MCF 10A (cell line): ENCODE measurements at regions not wholly inside any gene's neighbourhood (a gene's known extent, or its start where the extent isn't known, plus 50 kb on each side); places are given as distances from the start of the nearest gene placed in this dataset.
"Not testable (repeated sequence)": the region's sequence is repeated elsewhere in the genome, so short reads cannot be mapped to it uniquely, and the experiment has no call there.

ENCODE experiments used
- BruUV-seq: library from RNA; stranded (reverse); fragments of 400-500 nt; replicated peaks from 2 replicates; lab custom pipeline; 2021; lab: Mats Ljungman, UMichigan
- CTCF ChIA-PET: fragments of 300-600 bp; sonication (Branson Sonifier 250); formaldehyde crosslinking; extraction: SDS; loops from one replicate; lab custom pipeline; 2021; ENCODE audit warnings: antibody characterized with exemption, inconsistent platforms; lab: Yijun Ruan, JAX
- POLR2A ChIA-PET: fragments of 300-600, 350-650 bp; sonication (Branson Sonifier 250); formaldehyde crosslinking; extraction: SDS; loops from one replicate; lab custom pipeline; 2020; ENCODE audit warnings: antibody characterized with exemption, inconsistent platforms; lab: Yijun Ruan, JAX
- DNase-seq: peaks from one replicate; pipeline ENCODE4 v3.0.0-alpha.2; 2018; ENCODE audit not compliant: unreplicated experiment
- H3K27ac Mint-ChIP-seq: one replicate; pipeline ENCODE4 v1.8.0; 2022; ENCODE audit warnings: mild to moderate bottlenecking, low read depth, mixed read lengths; ENCODE audit not compliant: unreplicated experiment
- H3K27me3 Mint-ChIP-seq: one replicate; pipeline ENCODE4 v1.8.0; 2022; ENCODE audit warnings: mixed read lengths; ENCODE audit not compliant: insufficient read depth, unreplicated experiment
- H3K36me3 Mint-ChIP-seq: one replicate; pipeline ENCODE4 v1.8.0; 2022; ENCODE audit warnings: mild to moderate bottlenecking, moderate library complexity, mixed read lengths; ENCODE audit not compliant: insufficient read depth, unreplicated experiment
- H3K4me1 Mint-ChIP-seq: one replicate; pipeline ENCODE4 v1.8.0; 2022; ENCODE audit warnings: mixed read lengths; ENCODE audit not compliant: insufficient read depth, unreplicated experiment
- H3K4me3 Mint-ChIP-seq: one replicate; pipeline ENCODE4 v1.8.0; 2022; ENCODE audit warnings: mild to moderate bottlenecking, moderate library complexity, mixed read lengths; ENCODE audit not compliant: unreplicated experiment
- H3K9me3 Mint-ChIP-seq: one replicate; pipeline ENCODE4 v1.8.0; 2022; ENCODE audit warnings: mixed read lengths; ENCODE audit not compliant: unreplicated experiment
- intact Hi-C: fragments of 100-400 bp; cut with micrococcal nuclease; formaldehyde crosslinking; loops from 2 replicates; pipeline ENCODE4 v1.14.1; 2022
- TF ChIP-seq, protein P1 (sequence below): fragments of 200-600 bp; IDR thresholded peaks from one replicate; pipeline ENCODE4 v1.8.0; 2022; ENCODE audit warnings: antibody characterized with exemption, mild to moderate bottlenecking; ENCODE audit not compliant: unreplicated experiment

DNA sequence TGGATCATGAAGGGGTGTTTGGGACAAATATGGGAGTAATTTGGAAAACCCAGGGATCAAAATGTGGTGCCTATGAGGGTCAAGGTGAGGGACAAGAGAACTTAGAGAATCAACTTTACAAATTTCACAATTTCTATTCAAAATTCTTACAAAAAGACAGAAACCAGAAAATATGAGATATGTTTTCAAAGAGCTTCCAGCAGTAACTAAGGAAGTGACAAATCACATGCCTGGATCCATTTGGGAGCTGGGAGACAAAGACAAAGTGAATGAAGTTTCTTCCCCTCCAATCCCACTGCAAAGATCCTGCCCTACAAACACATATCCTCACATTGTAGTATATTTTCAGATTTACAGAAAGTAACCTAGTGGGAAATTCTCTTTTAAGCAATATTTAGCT lies 235.0 kb upstream of the VLDLR start:
- DNase-seq: no peak
- Mint-ChIP-seq H3K27me3 (peaks cover 21% of the 10 kb centered on the region), H3K4me3 (no peak overlapping the region), H3K36me3 (no peaks in the 10 kb centered on the region), H3K9me3 (no peaks in the 10 kb centered on the region), H3K27ac (no peak overlapping the region), H3K4me1 (peaks cover 6% of the 10 kb centered on the region)
- BruUV-seq: no TSS peak
- TF ChIP-seq, protein P1, sequence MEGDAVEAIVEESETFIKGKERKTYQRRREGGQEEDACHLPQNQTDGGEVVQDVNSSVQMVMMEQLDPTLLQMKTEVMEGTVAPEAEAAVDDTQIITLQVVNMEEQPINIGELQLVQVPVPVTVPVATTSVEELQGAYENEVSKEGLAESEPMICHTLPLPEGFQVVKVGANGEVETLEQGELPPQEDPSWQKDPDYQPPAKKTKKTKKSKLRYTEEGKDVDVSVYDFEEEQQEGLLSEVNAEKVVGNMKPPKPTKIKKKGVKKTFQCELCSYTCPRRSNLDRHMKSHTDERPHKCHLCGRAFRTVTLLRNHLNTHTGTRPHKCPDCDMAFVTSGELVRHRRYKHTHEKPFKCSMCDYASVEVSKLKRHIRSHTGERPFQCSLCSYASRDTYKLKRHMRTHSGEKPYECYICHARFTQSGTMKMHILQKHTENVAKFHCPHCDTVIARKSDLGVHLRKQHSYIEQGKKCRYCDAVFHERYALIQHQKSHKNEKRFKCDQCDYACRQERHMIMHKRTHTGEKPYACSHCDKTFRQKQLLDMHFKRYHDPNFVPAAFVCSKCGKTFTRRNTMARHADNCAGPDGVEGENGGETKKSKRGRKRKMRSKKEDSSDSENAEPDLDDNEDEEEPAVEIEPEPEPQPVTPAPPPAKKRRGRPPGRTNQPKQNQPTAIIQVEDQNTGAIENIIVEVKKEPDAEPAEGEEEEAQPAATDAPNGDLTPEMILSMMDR: no peak
- CTCF ChIA-PET: no interaction called here
- intact Hi-C loops: no loop called here
- POLR2A ChIA-PET: no interaction called here

DNA sequence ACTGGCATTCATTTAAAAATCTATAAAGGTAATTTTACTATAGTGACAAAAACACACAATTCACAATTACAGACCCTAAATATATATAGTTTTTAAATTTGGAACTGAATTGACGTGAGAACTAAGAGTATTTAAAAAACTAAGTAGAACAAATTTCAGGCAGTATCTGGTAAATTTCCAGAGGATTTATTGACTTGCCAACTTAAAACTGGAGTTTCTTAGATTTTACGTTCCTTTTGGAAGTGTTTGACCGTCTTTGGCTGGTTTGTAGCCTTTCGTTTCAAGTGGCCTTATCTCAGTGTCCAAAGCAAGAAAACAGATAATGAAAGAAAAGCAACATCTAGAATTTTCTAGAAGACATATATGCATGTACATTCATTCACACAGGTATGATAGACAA lies 234.4 kb upstream of the VLDLR start:
- H3K4me3 Mint-ChIP-seq: no peak overlapping the region
- BruUV-seq: no TSS peak
- peaks cover 15% of the 10 kb centered on the region for H3K27me3 Mint-ChIP-seq

DNA sequence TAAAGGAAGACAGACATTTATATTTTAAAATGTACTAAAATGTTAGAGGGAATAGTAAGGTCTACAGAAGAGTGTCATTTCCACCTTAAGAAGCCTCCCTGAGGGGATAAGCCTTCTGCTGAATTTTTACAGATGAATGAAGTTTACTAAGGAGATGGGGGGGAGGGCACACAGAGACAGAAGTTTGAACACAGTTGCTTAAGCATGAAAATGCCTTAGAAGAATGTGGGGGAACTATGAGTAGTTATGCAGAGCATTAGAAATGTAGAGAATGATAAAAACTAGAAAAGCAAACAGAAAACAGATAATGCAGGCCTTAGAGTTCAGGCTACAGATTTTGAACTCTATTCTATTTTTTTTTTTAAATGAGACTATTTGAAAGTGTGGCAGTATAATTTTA lies 232.2 kb upstream of the VLDLR start:
- no TSS peak for BruUV-seq
- Mint-ChIP-seq H3K4me1 (peaks cover 6% of the 10 kb centered on the region), H3K36me3 (no peaks in the 10 kb centered on the region), H3K27ac (no peak overlapping the region), H3K9me3 (no peaks in the 10 kb centered on the region), H3K4me3 (no peak overlapping the region), H3K27me3 (no peaks in the 10 kb centered on the region)
- DNase-seq: no peak
- CTCF ChIA-PET: interaction anchor here (0.6 kb wide), 1 partner anchor 76 kb away, joined by 3 read pairs; no protein-coding TSS in a partner anchor
- TF ChIP-seq, protein P1: no peak
- intact Hi-C loops: no loop called here
- POLR2A ChIA-PET: no interaction called here

More for the DNA sequence above, 234.4 kb upstream of the VLDLR start:
- intact Hi-C loops: no loop called here
- Mint-ChIP-seq H3K36me3 (no peaks in the 10 kb centered on the region), H3K27ac (no peak overlapping the region), H3K9me3 (no peaks in the 10 kb centered on the region), H3K4me1 (peaks cover 6% of the 10 kb centered on the region)
- ChIA-PET POLR2A (no interaction called here), CTCF (no interaction called here)
- TF ChIP-seq, protein P1: no peak
- DNase-seq: no peak

DNA sequence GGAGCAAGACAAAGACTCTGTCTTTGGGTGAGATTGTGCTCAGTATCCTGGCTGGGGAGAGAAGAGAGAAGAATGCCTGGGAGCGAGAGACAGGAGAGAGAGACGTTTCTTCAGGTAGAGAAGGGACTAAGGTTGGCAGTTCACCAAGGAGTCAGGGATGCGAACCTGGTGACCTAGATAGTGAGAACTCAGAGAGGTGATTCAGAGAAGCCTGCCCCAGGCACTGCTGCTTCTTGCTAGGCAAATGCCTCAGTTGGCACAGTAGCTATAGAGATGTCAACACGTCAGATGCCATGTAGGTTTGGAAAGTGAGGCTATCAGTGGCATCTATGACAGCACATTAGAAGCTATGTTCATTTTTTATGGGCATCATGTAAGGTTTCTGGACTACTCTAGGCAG lies 231.6 kb upstream of the VLDLR start:
- ChIA-PET POLR2A (interaction anchor here (0.6 to 1.1 kb wide), 2 partner anchors 27 to 50 kb away, joined by 3 read pairs; no protein-coding TSS in a partner anchor), CTCF (interaction anchor here (0.7 kb wide), 1 partner anchor 1986 kb away, joined by 3 read pairs; no protein-coding TSS in a partner anchor)
- no peaks in the 10 kb centered on the region for H3K27me3 Mint-ChIP-seq
- H3K9me3 Mint-ChIP-seq: no peaks in the 10 kb centered on the region
- BruUV-seq: no TSS peak
- intact Hi-C loops: no loop called here
- no peaks in the 10 kb centered on the region for H3K36me3 Mint-ChIP-seq
- TF ChIP-seq, protein P1: no peak
- no peak overlapping the region for H3K27ac Mint-ChIP-seq
- no peak overlapping the region for H3K4me3 Mint-ChIP-seq
- DNase-seq: peak; percentile 67
- H3K4me1 Mint-ChIP-seq: peaks cover 6% of the 10 kb centered on the region

DNA sequence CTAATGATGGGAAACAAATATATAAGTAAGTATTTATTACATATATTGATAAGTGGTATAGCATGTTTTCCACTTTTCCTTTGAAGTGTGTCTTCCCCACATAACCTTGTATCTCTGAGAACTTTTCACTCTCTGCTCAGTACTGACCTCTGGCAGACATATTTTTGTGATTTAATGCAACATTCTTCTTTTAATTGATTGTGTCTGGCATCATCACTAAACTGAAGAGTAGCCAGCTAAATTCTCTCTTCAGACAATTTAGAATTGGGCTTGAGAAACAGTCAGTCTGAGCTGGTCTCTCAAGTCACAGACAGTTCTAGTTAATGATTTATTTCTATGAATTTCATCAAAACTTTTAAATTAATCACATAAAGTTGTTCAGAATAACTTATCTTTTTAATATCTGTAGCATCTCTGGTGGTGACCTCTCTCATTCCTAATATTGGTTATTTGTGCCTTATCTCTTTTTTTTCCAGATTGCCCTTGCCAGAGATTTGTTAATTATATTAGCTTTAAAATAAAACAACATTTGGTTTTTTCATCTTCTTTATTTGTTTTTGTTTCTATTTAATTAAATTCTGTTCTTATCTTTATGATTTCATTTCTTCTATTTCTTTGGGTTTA lies 230.0 kb upstream of the VLDLR start:
- POLR2A ChIA-PET, H3K36me3 Mint-ChIP-seq, CTCF ChIA-PET, H3K4me1 Mint-ChIP-seq, H3K27ac Mint-ChIP-seq, BruUV-seq, H3K27me3 Mint-ChIP-seq, intact Hi-C loops, DNase-seq, H3K4me3 Mint-ChIP-seq, H3K9me3 Mint-ChIP-seq: not testable (repeated sequence)

DNA sequence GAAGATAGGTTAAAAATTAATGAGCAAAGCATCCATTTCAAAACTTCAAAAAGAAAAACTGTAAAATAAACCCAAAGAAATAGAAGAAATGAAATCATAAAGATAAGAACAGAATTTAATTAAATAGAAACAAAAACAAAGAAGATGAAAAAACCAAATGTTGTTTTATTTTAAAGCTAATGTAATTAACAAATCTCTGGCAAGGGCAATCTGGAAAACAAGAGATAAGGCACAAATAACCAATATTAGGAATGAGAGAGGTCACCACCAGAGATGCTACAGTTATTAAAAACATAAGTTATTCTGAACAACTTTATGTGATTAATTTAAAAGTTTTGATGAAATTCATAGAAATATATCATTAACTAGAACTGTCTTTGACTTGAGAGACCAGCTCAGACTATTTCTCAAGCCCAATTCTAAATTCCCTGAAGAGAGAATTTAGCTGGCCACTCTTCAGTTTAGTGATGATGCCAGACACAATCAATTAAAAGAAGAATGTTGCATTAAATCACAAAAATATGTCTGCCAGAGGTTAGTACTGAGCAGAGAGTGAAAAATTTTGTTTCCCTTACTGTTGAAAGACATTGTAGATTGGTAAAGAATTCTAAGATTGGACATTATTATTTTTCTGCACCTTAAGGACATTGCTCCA lies 227.4 kb upstream of the VLDLR start:
- H3K9me3 Mint-ChIP-seq, H3K27me3 Mint-ChIP-seq, H3K36me3 Mint-ChIP-seq, H3K27ac Mint-ChIP-seq, BruUV-seq, H3K4me3 Mint-ChIP-seq, POLR2A ChIA-PET, intact Hi-C loops, DNase-seq, H3K4me1 Mint-ChIP-seq: not testable (repeated sequence)
- CTCF ChIA-PET: interaction anchor here (0.6 to 1.0 kb wide), 3 partner anchors 62 to 1942 kb away, joined by 3 to 4 read pairs (median 4); no protein-coding TSS in a partner anchor
